ENCODE measurements at regions not wholly inside any gene's neighbourhood (a gene's known extent, or its start where the extent isn't known, plus 50 kb on each side); places are given as distances from the start of the nearest gene placed in this dataset.

DNA sequence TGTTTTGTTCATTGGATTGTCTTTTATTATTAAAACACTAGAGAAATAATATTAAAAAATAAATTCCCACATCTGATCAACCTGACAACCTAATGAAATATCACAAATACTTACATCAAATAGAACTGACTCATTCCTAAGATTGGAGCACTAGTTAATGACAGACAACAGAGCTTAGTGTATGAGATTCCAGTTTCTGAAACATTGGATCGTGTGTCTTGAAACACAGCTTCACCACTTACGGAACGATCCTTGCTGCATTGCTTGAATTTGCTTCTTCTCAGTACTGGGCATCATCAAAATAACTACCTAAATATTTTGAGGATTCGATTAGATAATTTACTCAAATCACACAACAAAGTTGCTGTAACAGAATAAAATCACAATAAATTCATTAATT is 667.2 kb upstream of the CDH18 start:
- TF ChIP-seq EP300 (IDR thresholded peaks at IDR 0.05) (no peak), POLR2AphosphoS5 (IDR thresholded peaks at IDR 0.05) (no peak), POLR2A (IDR thresholded peaks at IDR 0.05) (no peak)
- TF ChIP-seq, protein P1, sequence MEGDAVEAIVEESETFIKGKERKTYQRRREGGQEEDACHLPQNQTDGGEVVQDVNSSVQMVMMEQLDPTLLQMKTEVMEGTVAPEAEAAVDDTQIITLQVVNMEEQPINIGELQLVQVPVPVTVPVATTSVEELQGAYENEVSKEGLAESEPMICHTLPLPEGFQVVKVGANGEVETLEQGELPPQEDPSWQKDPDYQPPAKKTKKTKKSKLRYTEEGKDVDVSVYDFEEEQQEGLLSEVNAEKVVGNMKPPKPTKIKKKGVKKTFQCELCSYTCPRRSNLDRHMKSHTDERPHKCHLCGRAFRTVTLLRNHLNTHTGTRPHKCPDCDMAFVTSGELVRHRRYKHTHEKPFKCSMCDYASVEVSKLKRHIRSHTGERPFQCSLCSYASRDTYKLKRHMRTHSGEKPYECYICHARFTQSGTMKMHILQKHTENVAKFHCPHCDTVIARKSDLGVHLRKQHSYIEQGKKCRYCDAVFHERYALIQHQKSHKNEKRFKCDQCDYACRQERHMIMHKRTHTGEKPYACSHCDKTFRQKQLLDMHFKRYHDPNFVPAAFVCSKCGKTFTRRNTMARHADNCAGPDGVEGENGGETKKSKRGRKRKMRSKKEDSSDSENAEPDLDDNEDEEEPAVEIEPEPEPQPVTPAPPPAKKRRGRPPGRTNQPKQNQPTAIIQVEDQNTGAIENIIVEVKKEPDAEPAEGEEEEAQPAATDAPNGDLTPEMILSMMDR (IDR thresholded peaks at IDR 0.05): no peak
